ENCODE measurements at regions not wholly inside any gene's neighbourhood (a gene's known extent, or its start where the extent isn't known, plus 50 kb on each side); places are given as distances from the start of the nearest gene placed in this dataset.

DNA sequence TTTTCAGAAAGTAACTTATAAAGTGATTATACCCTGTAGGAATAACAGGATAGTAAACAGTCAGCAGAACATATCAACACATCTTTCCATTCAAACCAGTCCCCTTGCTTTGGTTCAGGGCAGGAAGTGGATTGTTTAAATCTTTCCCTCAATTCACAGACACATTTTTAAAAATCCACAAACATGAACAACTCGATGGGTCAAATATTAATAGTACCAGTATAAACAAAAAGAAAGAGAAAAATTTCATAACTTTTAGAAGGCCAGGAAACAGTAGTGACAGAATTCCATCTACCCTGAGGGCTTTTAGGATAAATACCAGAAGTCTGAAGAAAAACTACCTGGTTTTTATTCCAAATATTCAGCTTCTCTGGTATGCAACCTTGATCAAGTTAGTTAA, 1072.8 kb upstream of the PABPC4L start:
- no peaks in the 10 kb centered on the region for H3K4me1 ChIP-seq
- WGBS, 2 donors, result 31 to 35% methylated on average over 1 of the region's 1 CpG
- H3K36me3 ChIP-seq, result no peaks in the 10 kb centered on the region
- TF ChIP-seq POLR2AphosphoS5 (IDR thresholded peaks at IDR 0.05), result no peak
- no peak for TF ChIP-seq POLR2A (IDR thresholded peaks at IDR 0.05)
- TF ChIP-seq, protein P1, sequence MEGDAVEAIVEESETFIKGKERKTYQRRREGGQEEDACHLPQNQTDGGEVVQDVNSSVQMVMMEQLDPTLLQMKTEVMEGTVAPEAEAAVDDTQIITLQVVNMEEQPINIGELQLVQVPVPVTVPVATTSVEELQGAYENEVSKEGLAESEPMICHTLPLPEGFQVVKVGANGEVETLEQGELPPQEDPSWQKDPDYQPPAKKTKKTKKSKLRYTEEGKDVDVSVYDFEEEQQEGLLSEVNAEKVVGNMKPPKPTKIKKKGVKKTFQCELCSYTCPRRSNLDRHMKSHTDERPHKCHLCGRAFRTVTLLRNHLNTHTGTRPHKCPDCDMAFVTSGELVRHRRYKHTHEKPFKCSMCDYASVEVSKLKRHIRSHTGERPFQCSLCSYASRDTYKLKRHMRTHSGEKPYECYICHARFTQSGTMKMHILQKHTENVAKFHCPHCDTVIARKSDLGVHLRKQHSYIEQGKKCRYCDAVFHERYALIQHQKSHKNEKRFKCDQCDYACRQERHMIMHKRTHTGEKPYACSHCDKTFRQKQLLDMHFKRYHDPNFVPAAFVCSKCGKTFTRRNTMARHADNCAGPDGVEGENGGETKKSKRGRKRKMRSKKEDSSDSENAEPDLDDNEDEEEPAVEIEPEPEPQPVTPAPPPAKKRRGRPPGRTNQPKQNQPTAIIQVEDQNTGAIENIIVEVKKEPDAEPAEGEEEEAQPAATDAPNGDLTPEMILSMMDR (IDR thresholded peaks at IDR 0.05), result no peak
- no peak for TF ChIP-seq EP300 (IDR thresholded peaks at IDR 0.05)
- H3K9me3 ChIP-seq, result no peaks in the 10 kb centered on the region
- no peaks in the 10 kb centered on the region for H3K27me3 ChIP-seq
- no peak overlapping the region for H3K4me3 ChIP-seq
- no peak overlapping the region for H3K27ac ChIP-seq
- no peak for DNase-seq
- intact Hi-C loops (cut with DNase I), result no loop called here

- H3K9me3 ChIP-seq, result no peaks in the 10 kb centered on the region
- WGBS, 2 donors, result 82 to 88% methylated on average over 7 of the region's 7 CpGs
- intact Hi-C loops (cut with DNase I), result no loop called here
Measured at GRCh38 chr4:135269125-135269890, 1067.7 kb upstream of the PABPC4L start.

GRCh38 chr4:135268369-135268768, 1066.8 kb upstream of the PABPC4L start:
- H3K9me3 ChIP-seq, result no peaks in the 10 kb centered on the region
- H3K36me3 ChIP-seq, result no peaks in the 10 kb centered on the region
- WGBS, 2 donors, result 65 to 81% methylated on average over 3 of the region's 3 CpGs
- no peak for TF ChIP-seq POLR2AphosphoS5 (IDR thresholded peaks at IDR 0.05)
- no peak for DNase-seq
- H3K27me3 ChIP-seq, result no peaks in the 10 kb centered on the region
- no peak overlapping the region for H3K4me3 ChIP-seq
- no peaks in the 10 kb centered on the region for H3K4me1 ChIP-seq
- H3K27ac ChIP-seq, result no peak overlapping the region
- intact Hi-C loops (cut with DNase I), result no loop called here

More at GRCh38 chr4:135269125-135269890, 1067.7 kb upstream of the PABPC4L start:
- DNase-seq, result no peak
- Histone ChIP-seq H3K27me3 (no peaks in the 10 kb centered on the region), H3K36me3 (no peaks in the 10 kb centered on the region), H3K4me3 (no peak overlapping the region), H3K4me1 (no peaks in the 10 kb centered on the region), H3K27ac (no peak overlapping the region)
- TF ChIP-seq POLR2A (IDR thresholded peaks at IDR 0.05), result no peak
- TF ChIP-seq POLR2AphosphoS5 (IDR thresholded peaks at IDR 0.05), result no peak
- no peak for TF ChIP-seq EP300 (IDR thresholded peaks at IDR 0.05)
- TF ChIP-seq, protein P1 (IDR thresholded peaks at IDR 0.05), result no peak

GRCh38 chr4:135267148-135267865, 1065.7 kb upstream of the PABPC4L start:
- Histone ChIP-seq H3K4me3 (no peak overlapping the region), H3K36me3 (no peaks in the 10 kb centered on the region), H3K4me1 (no peaks in the 10 kb centered on the region), H3K9me3 (no peaks in the 10 kb centered on the region), H3K27ac (no peak overlapping the region), H3K27me3 (no peaks in the 10 kb centered on the region)
- no peak for TF ChIP-seq POLR2AphosphoS5 (IDR thresholded peaks at IDR 0.05)
- WGBS, 2 donors, result 65 to 76% methylated on average over 13 of the region's 13 CpGs
- intact Hi-C loops (cut with DNase I), result no loop called here
- no peak for DNase-seq

DNA sequence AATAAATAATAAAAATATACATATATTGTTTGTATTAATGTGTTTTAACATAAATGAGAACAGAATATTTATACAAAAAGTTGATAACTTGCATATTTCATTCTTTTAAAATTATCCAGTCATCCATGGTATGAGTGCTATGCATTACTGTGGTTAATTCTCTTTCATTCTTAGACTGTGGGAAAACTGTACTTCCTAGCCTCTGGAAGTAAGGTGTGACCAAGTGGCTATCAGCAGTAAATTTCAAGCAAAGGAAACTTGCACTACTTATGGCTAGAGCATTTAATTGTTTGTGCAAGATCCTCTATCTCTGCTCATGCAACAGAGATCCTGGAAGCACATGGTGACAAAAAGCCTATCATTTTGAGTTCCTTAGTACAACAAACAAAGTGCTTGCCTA, 1054.5 kb upstream of the PABPC4L start:
- TF ChIP-seq EP300 (IDR thresholded peaks at IDR 0.05) (no peak), POLR2A (IDR thresholded peaks at IDR 0.05) (no peak), POLR2AphosphoS5 (IDR thresholded peaks at IDR 0.05) (no peak)
- TF ChIP-seq, protein P1 (IDR thresholded peaks at IDR 0.05), result no peak
- intact Hi-C loops (cut with DNase I), result no loop called here

More for the DNA sequence above, 1054.5 kb upstream of the PABPC4L start:
- no peaks in the 10 kb centered on the region for H3K9me3 ChIP-seq
- H3K4me3 ChIP-seq, result no peak overlapping the region
- H3K27ac ChIP-seq, result no peak overlapping the region
- H3K4me1 ChIP-seq, result no peaks in the 10 kb centered on the region
- no peak for DNase-seq
- H3K27me3 ChIP-seq, result no peaks in the 10 kb centered on the region
- no peaks in the 10 kb centered on the region for H3K36me3 ChIP-seq
